ENCODE measurements at regions not wholly inside any gene's neighbourhood (a gene's known extent, or its start where the extent isn't known, plus 50 kb on each side); places are given as distances from the start of the nearest gene placed in this dataset.
"Not testable (repeated sequence)": the region's sequence is repeated elsewhere in the genome, so short reads cannot be mapped to it uniquely, and the experiment has no call there.

DNA sequence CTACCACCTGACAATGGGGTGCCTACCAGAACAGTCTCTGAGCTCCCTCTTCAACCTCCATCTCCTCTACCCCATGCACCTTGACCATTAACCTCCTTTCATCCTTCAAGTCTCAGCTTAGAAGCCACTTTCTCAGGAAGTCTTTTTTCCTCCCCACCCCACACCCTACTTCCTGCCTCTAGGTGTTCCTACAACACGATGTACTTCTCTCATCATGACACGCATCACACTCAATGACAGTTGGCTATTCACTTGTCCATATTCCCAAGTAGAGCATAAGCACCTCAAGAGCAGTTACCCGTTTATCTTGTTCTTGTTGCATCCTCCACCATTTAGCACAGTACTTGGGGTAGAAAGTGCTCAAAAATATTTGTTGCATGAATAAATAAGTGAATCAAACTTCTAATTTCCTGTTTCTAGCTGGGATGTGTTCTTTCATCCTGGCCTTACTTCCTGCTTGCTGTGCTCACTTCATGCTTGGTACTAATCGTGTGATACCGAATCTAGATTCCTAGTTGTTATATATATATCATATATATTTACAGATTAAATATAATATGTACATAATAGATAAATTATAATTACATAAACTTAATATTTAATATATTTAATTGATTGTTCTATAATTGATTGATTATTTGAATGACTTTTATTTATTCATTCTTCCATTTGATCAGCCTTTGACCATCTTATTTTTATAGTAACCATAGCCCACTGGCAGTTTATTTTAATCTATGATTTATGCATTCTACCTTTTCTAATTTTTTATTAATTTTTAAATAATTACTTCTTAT is 177.5 kb upstream of the TMEM45B start:
- H3K4me3 ChIP-seq (ENCODE audit: low read length): no peak overlapping the region
- peaks cover 6% of the 10 kb centered on the region for H3K4me1 ChIP-seq (ENCODE audit: control insufficient read depth, insufficient read depth, low read length)
- no peaks in the 10 kb centered on the region for H3K27me3 ChIP-seq (replicated peaks; ENCODE audit: control insufficient read depth, insufficient read depth, low read length)
- no peak for DNase-seq (ENCODE audit: low read depth)
- no peak overlapping the region for H3K9ac ChIP-seq (ENCODE audit: low read length)
- H3K36me3 ChIP-seq (ENCODE audit: control insufficient read depth, insufficient read depth, low read length, severe bottlenecking): no peaks in the 10 kb centered on the region
- H3K9me3 ChIP-seq (ENCODE audit: control insufficient read depth, low read length): no peaks in the 10 kb centered on the region

DNA sequence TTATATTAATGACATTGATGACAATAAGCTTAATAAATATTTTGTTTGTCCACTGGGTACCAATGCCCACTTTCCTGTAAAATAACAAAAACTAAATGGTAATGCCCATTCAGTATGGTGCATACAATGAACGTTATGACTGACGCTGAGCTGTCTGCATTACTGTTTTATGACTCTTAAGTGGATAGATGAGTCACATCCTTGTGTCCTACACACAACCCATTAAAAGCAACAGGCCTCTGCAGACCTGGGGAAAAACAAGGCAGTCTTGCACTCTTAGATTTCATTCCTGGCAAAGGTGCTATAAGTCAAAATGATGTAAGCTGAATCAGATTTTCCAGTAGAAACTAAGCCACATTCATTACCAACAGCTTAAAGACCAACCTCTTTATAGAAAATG is 176.3 kb upstream of the TMEM45B start:
- peaks cover 15% of the 10 kb centered on the region for H3K4me1 ChIP-seq (ENCODE audit: control insufficient read depth, insufficient read depth, low read length)
- DNase-seq (ENCODE audit: low read depth): peak; percentile 53

DNA sequence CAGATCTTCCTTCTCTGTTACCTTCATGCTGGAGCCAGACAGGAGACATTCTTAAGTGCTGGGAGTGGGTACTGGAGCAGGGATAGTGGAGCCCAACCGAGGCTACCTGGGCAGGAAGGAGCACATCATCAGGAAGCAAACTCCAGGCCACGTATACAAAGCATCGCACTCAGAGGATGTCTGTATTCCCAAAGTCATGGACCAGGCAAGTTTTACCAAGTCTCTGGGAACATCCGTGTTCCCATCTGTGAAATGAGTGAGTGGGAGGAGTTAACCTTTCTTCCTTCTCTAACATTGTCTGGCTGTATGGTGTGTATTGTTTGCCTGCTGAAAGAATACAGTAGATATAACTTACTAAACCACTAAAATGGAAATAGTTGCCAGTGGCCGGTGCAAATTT is 175.0 kb upstream of the TMEM45B start:
- H3K9ac ChIP-seq (ENCODE audit: low read length): no peak overlapping the region
- H3K36me3 ChIP-seq (ENCODE audit: control insufficient read depth, insufficient read depth, low read length, severe bottlenecking): no peaks in the 10 kb centered on the region
- no peaks in the 10 kb centered on the region for H3K27me3 ChIP-seq (replicated peaks; ENCODE audit: control insufficient read depth, insufficient read depth, low read length)
- no peaks in the 10 kb centered on the region for H3K9me3 ChIP-seq (ENCODE audit: control insufficient read depth, low read length)
- DNase-seq (ENCODE audit: low read depth): no peak
- H3K4me3 ChIP-seq (ENCODE audit: low read length): no peak overlapping the region
- H3K4me1 ChIP-seq (ENCODE audit: control insufficient read depth, insufficient read depth, low read length): peaks cover 22% of the 10 kb centered on the region

More for the DNA sequence above, 176.3 kb upstream of the TMEM45B start:
- H3K36me3 ChIP-seq (ENCODE audit: control insufficient read depth, insufficient read depth, low read length, severe bottlenecking): no peaks in the 10 kb centered on the region
- H3K9ac ChIP-seq (ENCODE audit: low read length): no peak overlapping the region
- no peaks in the 10 kb centered on the region for H3K27me3 ChIP-seq (replicated peaks; ENCODE audit: control insufficient read depth, insufficient read depth, low read length)
- H3K9me3 ChIP-seq (ENCODE audit: control insufficient read depth, low read length): no peaks in the 10 kb centered on the region
- no peak overlapping the region for H3K4me3 ChIP-seq (ENCODE audit: low read length)

DNA sequence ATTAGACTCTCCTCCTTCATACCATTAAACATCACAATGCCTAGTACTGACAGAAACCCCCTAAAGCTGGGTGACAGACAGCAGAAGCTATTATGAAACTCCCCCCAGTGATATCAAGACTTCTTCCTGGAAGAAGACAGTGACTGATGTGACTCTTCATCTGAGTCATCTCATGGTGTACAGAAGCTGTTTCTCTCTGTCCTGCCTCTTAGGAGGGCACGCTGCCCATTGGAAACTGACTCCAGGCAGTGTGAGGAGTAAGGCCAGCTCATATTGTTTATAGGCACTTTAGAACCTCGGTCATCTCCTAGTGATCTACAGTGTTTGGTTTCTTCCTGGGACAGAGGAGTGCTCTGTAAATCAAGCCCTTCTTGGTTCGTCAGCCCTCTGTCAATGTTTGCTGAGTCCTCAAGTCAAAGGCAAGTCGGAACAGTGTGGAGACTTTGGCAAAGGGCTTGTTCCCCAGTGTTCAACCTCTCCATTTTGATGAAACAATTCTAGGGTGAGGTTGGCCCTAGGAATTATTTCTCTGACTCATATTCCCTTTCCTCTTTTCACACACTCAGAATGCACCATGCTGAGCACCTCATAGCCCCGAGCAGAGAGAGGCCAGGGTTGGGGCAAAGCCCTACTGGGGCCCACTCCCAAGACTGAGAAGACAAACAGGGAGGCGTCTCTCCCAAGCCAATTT is 172.5 kb upstream of the TMEM45B start:
- no peak for DNase-seq (ENCODE audit: low read depth)
- H3K27me3 ChIP-seq (replicated peaks; ENCODE audit: control insufficient read depth, insufficient read depth, low read length): no peaks in the 10 kb centered on the region
- no peak overlapping the region for H3K9ac ChIP-seq (ENCODE audit: low read length)
- H3K4me1 ChIP-seq (ENCODE audit: control insufficient read depth, insufficient read depth, low read length): peaks cover 22% of the 10 kb centered on the region
- no peak overlapping the region for H3K4me3 ChIP-seq (ENCODE audit: low read length)
- H3K36me3 ChIP-seq (ENCODE audit: control insufficient read depth, insufficient read depth, low read length, severe bottlenecking): no peaks in the 10 kb centered on the region
- no peaks in the 10 kb centered on the region for H3K9me3 ChIP-seq (ENCODE audit: control insufficient read depth, low read length)

DNA sequence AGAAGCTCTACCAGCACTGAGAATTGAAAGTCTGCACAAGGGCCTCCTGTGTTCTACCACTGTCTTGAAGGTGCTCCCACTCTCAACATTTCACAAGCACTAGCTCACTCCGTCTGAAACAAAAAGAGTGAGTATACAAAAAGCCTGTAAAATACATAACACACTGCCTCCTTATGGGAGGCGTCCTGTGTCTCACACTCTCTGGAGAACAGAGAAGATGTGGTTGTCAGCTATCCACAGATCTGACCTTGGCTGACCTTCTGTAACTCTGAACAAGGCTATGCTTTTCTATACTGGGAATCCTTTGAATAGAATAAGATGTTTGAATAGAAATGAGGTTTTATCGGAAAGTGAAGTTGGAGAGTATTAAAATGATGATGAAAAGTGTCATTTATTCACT is 171.3 kb upstream of the TMEM45B start:
- DNase-seq (ENCODE audit: low read depth): no peak
- H3K9me3 ChIP-seq (ENCODE audit: control insufficient read depth, low read length): no peaks in the 10 kb centered on the region
- no peak overlapping the region for H3K9ac ChIP-seq (ENCODE audit: low read length)
- H3K4me3 ChIP-seq (ENCODE audit: low read length): no peak overlapping the region
- H3K27me3 ChIP-seq (replicated peaks; ENCODE audit: control insufficient read depth, insufficient read depth, low read length): no peaks in the 10 kb centered on the region
- peaks cover 22% of the 10 kb centered on the region for H3K4me1 ChIP-seq (ENCODE audit: control insufficient read depth, insufficient read depth, low read length)
- H3K36me3 ChIP-seq (ENCODE audit: control insufficient read depth, insufficient read depth, low read length, severe bottlenecking): no peaks in the 10 kb centered on the region

DNA sequence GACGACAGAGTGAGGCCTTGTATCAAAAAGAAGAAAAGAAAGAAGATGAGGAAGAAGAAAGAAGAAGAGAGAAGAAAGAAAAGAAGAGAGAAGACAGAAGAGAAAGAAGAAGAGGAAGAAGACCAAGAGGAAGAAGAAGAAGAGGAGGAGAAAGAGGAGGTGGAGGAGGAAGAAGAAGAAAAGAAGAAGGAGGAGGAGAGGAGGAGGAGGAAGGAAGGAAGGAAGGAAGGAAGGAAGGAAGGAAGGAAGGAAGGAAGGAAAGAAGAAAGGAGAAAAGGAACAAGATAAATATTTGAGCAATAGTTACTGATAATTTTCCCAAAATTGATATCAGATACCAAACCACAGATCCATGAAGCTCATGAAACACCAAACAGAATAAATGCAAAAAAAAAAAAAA is 169.7 kb upstream of the TMEM45B start:
- Histone ChIP-seq H3K9ac (ENCODE audit: low read length) (no peak overlapping the region), H3K4me3 (ENCODE audit: low read length) (no peak overlapping the region), H3K27me3 (replicated peaks; ENCODE audit: control insufficient read depth, insufficient read depth, low read length) (no peaks in the 10 kb centered on the region), H3K9me3 (ENCODE audit: control insufficient read depth, low read length) (no peaks in the 10 kb centered on the region), H3K36me3 (ENCODE audit: control insufficient read depth, insufficient read depth, low read length, severe bottlenecking) (no peaks in the 10 kb centered on the region), H3K4me1 (ENCODE audit: control insufficient read depth, insufficient read depth, low read length) (peaks cover 22% of the 10 kb centered on the region)
- no peak for DNase-seq (ENCODE audit: low read depth)

DNA sequence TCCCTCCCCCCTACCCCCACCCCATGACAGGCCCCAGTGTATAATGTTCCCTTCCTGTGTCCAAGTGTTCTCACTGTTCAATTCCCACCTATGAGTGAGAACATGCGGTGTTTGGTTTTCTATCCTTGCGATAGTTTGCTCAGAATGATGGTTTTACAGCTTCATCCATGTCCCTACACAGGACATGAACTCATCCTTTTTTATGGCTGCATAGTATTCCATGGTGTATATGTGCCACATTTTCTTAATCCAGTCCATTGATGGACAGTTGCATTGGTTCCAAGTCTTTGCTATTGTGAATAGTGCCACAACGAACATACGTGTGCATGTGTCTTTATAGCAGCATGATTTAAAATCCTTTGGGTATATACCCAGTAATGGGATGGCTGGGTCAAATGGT is 165.6 kb upstream of the TMEM45B start:
- H3K4me3 ChIP-seq (ENCODE audit: low read length); DNase-seq (ENCODE audit: low read depth); H3K9ac ChIP-seq (ENCODE audit: low read length); H3K27me3 ChIP-seq (replicated peaks; ENCODE audit: control insufficient read depth, insufficient read depth, low read length); H3K4me1 ChIP-seq (ENCODE audit: control insufficient read depth, insufficient read depth, low read length); H3K9me3 ChIP-seq (ENCODE audit: control insufficient read depth, low read length); H3K36me3 ChIP-seq (ENCODE audit: control insufficient read depth, insufficient read depth, low read length, severe bottlenecking): not testable (repeated sequence)

DNA sequence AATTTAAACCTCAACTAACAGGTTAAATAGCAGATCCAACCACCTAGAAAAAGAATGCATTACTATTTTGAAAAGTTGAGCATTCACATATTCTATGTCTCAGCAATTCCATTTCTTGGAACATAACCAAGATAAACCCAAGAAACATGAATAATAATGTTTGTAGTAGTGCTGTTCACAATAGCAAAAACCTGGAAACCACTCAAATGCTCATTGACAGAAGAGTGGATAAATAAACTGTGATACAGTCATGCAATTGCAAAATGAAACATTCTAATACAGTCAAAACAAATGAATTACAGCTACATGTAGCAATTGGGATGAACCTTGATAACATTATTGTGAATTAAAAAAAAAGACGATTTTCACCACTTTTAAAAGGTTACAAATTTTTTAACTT is 162.8 kb upstream of the TMEM45B start:
- Histone ChIP-seq H3K4me3 (ENCODE audit: low read length) (no peak overlapping the region), H3K36me3 (ENCODE audit: control insufficient read depth, insufficient read depth, low read length, severe bottlenecking) (no peaks in the 10 kb centered on the region), H3K9me3 (ENCODE audit: control insufficient read depth, low read length) (peaks cover 12% of the 10 kb centered on the region), H3K4me1 (ENCODE audit: control insufficient read depth, insufficient read depth, low read length) (no peaks in the 10 kb centered on the region), H3K9ac (ENCODE audit: low read length) (no peak overlapping the region), H3K27me3 (replicated peaks; ENCODE audit: control insufficient read depth, insufficient read depth, low read length) (no peaks in the 10 kb centered on the region)
- DNase-seq (ENCODE audit: low read depth): peak; percentile 17

DNA sequence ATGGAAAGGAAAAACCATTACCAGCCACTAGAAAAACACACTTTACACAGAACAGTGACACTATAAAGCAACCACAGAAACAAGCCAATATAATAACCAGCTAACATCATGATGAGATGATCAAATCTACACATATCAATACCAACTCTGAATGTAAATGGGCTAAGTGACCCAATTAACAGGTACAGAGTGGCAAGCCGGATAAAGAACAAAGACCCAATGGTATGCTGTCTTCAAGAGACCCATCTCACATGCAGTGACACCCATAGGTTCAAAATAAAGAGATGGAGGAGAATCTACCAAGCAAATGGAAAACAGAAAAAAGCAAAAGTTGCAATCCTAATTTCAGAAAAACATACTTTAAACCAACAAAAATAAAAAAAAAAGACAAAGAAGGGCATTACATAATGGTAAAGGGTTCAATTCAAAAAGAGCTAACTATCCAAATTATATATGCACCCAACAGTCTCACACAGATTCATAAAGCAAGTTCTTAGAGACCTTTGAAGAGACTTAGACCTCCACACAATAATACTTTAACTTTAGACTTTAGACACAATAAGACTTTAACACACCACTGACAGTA is 160.3 kb upstream of the TMEM45B start:
- peaks cover 12% of the 10 kb centered on the region for H3K9me3 ChIP-seq (ENCODE audit: control insufficient read depth, low read length)
- H3K27me3 ChIP-seq (replicated peaks; ENCODE audit: control insufficient read depth, insufficient read depth, low read length): no peaks in the 10 kb centered on the region
- no peaks in the 10 kb centered on the region for H3K4me1 ChIP-seq (ENCODE audit: control insufficient read depth, insufficient read depth, low read length)
- H3K4me3 ChIP-seq (ENCODE audit: low read length): no peak overlapping the region
- H3K36me3 ChIP-seq (ENCODE audit: control insufficient read depth, insufficient read depth, low read length, severe bottlenecking): no peaks in the 10 kb centered on the region
- no peak for DNase-seq (ENCODE audit: low read depth)
- no peak overlapping the region for H3K9ac ChIP-seq (ENCODE audit: low read length)

DNA sequence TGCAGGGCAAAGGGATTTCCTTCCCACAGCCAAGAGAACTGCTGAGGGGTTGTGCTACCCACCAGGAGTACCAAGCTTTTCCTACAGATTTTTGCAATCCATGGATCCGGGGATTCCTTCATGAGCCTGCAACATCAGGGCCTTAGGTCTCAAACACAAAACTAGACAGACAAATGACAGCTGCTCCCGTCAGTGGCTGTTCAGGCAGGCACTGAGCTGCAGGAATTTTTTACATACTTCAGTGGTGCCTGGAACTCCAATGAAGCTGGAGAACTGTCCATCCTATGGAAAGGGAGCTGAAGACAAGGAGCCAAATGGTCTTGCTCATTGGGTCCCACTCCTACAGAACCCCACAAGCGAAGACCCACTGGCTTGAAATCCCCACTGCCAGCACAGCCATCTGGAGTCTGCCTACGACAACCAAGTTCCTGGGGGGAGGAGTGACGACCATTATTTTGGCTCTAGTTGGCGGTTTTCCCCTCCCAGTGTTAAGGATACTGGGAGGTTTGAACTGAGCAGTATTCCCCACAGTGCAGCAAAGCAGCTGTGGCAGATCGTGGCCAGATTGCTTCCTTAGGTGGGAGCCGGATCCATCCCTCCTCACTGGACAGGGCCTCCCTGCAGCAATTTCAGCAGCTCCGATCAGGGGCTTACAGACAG is 157.7 kb upstream of the TMEM45B start:
- no peak overlapping the region for H3K4me3 ChIP-seq (ENCODE audit: low read length)
- no peaks in the 10 kb centered on the region for H3K4me1 ChIP-seq (ENCODE audit: control insufficient read depth, insufficient read depth, low read length)
- H3K9ac ChIP-seq (ENCODE audit: low read length): no peak overlapping the region
- DNase-seq (ENCODE audit: low read depth): no peak
- H3K27me3 ChIP-seq (replicated peaks; ENCODE audit: control insufficient read depth, insufficient read depth, low read length): no peaks in the 10 kb centered on the region
- H3K9me3 ChIP-seq (ENCODE audit: control insufficient read depth, low read length): peaks cover 21% of the 10 kb centered on the region
- H3K36me3 ChIP-seq (ENCODE audit: control insufficient read depth, insufficient read depth, low read length, severe bottlenecking): no peaks in the 10 kb centered on the region

DNA sequence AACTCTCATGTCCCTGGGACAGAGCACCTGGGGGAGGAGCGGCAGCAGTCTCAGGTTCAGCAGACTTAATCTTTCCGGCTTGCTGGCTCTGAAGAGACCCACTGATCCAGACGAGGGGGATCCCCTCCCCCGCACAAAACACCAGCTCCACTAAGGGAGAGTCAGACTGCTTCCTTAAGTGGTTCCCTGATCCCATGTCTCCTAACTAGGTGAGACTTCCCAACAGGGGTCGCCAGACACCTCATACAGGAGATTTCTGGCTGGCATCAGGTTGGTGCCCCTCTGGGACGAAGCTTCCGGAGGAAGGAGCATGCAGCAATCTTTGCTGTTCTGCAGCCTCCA is 157.2 kb upstream of the TMEM45B start:
- no peaks in the 10 kb centered on the region for H3K4me1 ChIP-seq (ENCODE audit: control insufficient read depth, insufficient read depth, low read length)
- H3K36me3 ChIP-seq (ENCODE audit: control insufficient read depth, insufficient read depth, low read length, severe bottlenecking): no peaks in the 10 kb centered on the region
- peaks cover 24% of the 10 kb centered on the region for H3K9me3 ChIP-seq (ENCODE audit: control insufficient read depth, low read length)
- H3K4me3 ChIP-seq (ENCODE audit: low read length): no peak overlapping the region
- no peak for DNase-seq (ENCODE audit: low read depth)
- no peak overlapping the region for H3K9ac ChIP-seq (ENCODE audit: low read length)
- no peaks in the 10 kb centered on the region for H3K27me3 ChIP-seq (replicated peaks; ENCODE audit: control insufficient read depth, insufficient read depth, low read length)
